AG09309 (cell line): ENCODE measurements at regions not wholly inside any gene's neighbourhood (a gene's known extent, or its start where the extent isn't known, plus 50 kb on each side); places are given as distances from the start of the nearest gene placed in this dataset.

Source experiments
- DNase-seq: peaks from one replicate; pipeline ENCODE4 v3.0.0-alpha.2; 2010; ENCODE audit warnings: low read depth
- H3K4me3 ChIP-seq: 2 replicates; pipeline ENCODE4 v1.5.1; 2011; ENCODE audit warnings: mild to moderate bottlenecking, low read depth, low read length, moderate library complexity; ENCODE audit not compliant: control insufficient read depth
- CTCF ChIP-seq: IDR thresholded peaks from 2 replicates; pipeline ENCODE4 v1.5.1; 2011; ENCODE audit warnings: mild to moderate bottlenecking, low read depth, low read length, inconsistent platforms; ENCODE audit not compliant: insufficient read depth, control insufficient read depth; ENCODE audit errors: missing control alignments

- no peak for TF ChIP-seq CTCF
- no peak for DNase-seq
- H3K4me3 ChIP-seq = no peak overlapping the region
Measured at GRCh38 chr9:129390541-129390940, 212.5 kb upstream of the IER5L start.

GRCh38 chr9:129387822-129388221 is 209.8 kb upstream of the IER5L start:
- H3K4me3 ChIP-seq = no peak overlapping the region
- DNase-seq = no peak
- TF ChIP-seq CTCF = no peak

GRCh38 chr9:129386812-129387177 is 208.7 kb upstream of the IER5L start:
- TF ChIP-seq CTCF = no peak
- no peak overlapping the region for H3K4me3 ChIP-seq
- DNase-seq = no peak

GRCh38 chr9:129385211-129385934 is 207.3 kb upstream of the IER5L start:
- no peak for DNase-seq
- no peak overlapping the region for H3K4me3 ChIP-seq
- TF ChIP-seq CTCF = no peak

- no peak overlapping the region for H3K4me3 ChIP-seq
Measured at GRCh38 chr9:129384491-129385210, 206.6 kb upstream of the IER5L start.

More at GRCh38 chr9:129384491-129385210, 206.6 kb upstream of the IER5L start:
- DNase-seq = no peak
- no peak for TF ChIP-seq CTCF
